HG03457 (cell line): ENCODE measurements at regions not wholly inside any gene's neighbourhood (a gene's known extent, or its start where the extent isn't known, plus 50 kb on each side); places are given as distances from the start of the nearest gene placed in this dataset.

Experiments
- ATAC-seq: cut with Tn5 transposase; IDR thresholded peaks from one replicate; pipeline ENCODE4 v1.9.1; 2021; ENCODE audit warnings: moderate number of reproducible peaks; ENCODE audit not compliant: unreplicated experiment

DNA sequence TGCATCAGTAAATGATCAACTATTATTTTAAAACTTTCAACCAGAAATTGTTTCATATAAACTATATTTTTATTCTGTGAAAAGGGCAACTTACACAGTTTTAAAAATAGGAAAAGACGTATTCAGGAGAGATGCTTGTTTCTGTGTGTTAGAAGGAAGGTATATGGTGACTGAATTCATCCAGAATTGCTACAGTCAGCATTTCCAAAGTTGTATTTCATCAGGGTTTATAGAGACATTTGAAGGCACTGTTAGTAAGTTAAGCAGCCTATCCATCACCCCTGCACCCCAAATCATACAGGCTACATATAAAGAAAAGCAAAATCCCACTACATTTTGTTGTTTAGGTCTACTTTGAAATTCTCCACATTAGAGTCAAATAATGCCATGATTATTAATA, 716.0 kb downstream of the KCTD16 start:
- no peak for ATAC-seq

DNA sequence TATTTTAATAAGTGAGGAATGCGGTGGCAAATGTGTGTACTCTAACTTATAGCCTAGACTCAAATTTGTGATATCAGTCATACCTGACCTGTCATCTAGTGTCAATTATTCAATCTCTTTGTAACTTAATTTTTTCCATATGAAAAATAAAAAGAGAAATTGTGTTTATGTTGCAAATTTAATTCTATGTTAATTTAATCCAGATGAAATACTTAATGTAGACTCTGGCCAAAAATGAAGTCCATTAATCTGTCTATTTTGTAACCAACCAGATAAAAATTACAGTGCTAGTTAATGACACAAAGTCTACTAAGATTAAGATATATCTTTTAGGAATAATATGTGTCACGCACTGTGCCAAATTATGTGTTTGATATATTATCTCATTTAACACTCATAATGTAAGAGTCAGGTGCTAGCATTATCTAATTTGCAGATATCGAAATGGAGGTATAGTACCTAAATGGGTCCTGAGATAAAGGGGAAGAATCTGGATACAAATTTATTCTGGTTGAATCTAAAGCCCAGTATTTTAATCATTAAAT, 712.1 kb downstream of the KCTD16 start:
- ATAC-seq: no peak

DNA sequence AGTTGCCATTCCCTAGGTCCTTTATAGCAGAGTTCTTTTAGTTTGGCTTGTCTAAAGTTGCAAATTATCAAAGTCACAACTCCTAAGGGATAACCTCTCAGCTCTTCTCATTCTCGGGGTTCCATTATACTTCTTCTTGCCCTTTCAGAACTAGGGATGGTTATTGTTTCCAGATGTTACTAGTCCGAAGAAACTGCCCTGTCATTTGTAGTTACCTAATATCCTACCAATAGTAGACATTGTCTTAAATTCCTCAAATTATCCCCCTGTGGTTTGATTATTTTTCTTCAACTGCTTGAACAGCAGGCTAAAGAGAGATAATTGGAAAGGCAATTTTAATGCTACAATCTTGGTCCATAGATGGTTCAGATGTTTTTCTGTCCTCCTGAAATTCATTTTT, 709.8 kb downstream of the KCTD16 start:
- ATAC-seq: no peak

GRCh38 chr5:144876990-144877389, 706.3 kb downstream of the KCTD16 start:
- no peak for ATAC-seq

DNA sequence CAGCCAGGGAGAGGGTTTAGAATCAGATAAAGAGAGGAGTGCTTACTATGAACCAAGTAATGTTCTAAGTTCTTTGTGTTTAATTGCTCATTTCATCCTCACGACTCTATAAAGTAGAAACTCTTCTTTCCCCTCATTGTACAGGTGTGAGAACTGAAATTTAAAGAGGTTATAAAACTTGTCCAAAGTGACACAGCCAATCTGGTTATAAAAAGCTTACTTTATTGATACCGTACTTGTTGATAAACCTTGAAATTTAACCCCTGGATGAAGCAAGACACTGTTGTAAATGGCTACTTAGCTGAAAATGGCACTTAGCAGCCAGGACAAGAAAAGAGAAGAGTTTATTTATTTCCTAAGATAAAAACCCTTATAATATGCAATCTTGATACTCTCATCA, 702.4 kb downstream of the KCTD16 start:
- no peak for ATAC-seq

DNA sequence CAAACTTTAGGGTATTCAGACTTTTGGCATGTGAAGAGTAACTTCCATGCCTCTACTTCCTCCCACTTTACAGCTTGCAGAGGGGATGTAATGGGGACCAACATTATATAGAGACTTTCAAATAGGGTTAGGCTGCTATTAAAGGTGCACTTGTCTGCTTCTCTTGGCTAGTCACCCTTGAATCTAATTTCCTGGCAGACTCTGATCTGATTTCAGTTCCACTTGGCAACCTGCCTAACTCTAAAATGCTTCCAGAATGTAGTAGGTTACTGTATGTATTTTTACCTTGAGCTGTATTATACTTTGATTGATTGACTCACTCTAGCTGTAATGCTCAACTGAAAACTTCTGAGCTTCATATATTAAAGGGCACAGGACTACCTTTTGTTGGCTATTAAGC, 693.4 kb downstream of the KCTD16 start:
- no peak for ATAC-seq

DNA sequence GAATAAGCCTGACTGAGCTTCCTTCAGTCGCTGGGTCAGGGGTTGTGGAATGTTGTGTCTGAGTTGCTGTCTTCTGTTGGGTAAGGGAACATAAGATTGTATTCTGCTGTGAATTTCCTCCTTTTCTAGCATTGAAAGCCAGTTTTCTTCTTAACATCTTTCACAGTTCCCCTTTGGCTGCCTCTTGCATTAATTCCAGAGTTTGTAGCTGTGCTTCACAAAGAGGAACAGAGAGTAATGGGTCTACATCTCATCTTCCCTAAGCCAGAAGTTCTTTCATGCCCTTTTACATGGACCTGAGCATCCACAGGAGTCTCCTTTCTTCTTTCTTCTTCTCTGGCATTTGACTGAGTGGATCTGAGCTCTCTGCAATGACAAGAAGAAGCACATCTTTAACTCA, 686.8 kb downstream of the KCTD16 start:
- no peak for ATAC-seq

GRCh38 chr5:144844086-144844485, 673.4 kb downstream of the KCTD16 start:
- no peak for ATAC-seq

GRCh38 chr5:144832416-144832815, 661.7 kb downstream of the KCTD16 start:
- ATAC-seq: no peak

DNA sequence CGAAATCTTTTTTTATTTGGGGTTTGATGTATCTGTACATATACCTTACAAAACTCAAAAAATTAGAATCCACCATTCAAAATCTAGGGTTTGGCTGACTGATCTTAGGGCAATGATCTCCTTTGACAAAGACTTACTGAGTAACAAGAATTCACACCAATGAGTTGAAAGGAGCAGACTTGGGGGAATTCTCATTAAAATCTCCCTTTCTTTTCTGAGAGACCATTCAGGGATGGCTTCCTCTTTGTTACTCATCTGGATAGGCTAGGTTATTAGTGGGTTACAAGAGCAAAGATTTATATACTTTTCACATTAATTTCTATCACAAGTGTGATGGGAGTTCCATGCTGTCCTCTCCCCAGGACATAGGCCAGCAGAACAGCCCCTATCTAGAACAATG, 661.0 kb downstream of the KCTD16 start:
- no peak for ATAC-seq

GRCh38 chr5:144822503-144822902, 651.8 kb downstream of the KCTD16 start:
- ATAC-seq: no peak

GRCh38 chr5:144820278-144820677, 649.6 kb downstream of the KCTD16 start:
- ATAC-seq: no peak

GRCh38 chr5:144815131-144815530, 644.5 kb downstream of the KCTD16 start:
- no peak for ATAC-seq

DNA sequence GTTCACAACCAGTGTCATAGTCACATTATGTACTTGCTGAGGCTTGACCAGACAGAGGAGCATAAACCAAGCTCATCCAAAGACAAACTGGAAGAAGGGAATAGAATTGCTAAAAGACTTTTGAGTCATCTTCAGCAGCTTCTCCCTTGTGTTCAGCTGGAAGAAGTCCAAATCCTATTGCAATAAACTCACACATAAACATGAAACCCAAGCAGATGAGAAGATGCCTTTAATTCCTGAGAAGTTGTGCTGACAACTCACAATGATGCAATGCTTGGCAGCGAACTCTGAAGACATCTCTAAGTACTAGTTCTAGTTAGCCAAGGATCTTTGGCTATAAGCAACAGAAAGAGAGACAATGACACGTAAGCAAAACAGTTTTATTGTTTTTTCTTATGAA, 642.1 kb downstream of the KCTD16 start:
- ATAC-seq: no peak

GRCh38 chr5:144800169-144800568, 629.5 kb downstream of the KCTD16 start:
- no peak for ATAC-seq

GRCh38 chr5:144798595-144798994, 627.9 kb downstream of the KCTD16 start:
- ATAC-seq: no peak

DNA sequence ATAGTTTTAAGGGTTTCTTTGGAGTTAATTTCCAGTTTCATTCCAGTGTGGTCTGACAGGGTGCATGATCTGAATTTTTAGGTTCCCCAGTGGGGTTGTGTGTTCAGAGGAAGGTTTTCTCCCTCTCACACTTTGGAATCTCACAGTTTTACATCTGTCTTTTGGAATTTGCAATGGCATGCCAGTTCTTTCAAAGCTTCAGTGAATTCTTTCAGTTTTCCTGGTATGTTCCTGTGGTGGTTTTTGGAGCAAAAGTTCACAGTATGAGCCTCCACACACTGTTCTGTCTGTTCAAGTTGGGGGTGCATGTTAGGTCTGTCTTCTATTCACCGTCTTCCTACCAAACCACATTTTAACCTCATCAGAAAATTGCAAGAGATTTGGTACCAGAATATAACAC, 624.2 kb downstream of the KCTD16 start:
- ATAC-seq: no peak

GRCh38 chr5:144788556-144788955, 617.9 kb downstream of the KCTD16 start:
- no peak for ATAC-seq

DNA sequence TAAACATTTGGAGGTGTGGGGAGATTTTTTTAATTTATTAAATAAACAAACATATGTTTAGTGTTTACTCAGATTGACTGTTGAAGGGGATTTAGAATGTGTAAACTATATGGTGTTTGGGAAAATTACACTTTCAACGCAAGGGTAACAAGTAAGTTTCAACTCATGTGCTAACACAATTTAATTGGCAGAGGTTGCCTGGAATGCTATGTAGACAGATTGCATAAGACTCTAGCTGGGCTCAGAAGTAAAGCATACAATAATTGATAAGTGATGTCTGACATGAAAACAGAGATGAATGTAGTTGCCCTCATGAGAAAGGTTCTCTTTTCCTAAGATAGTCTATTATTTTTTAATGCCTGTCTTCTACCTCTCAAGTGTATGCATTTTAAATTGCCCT, 617.4 kb downstream of the KCTD16 start:
- no peak for ATAC-seq

- ATAC-seq: no peak
Observed at GRCh38 chr5:144779368-144779767, 608.7 kb downstream of the KCTD16 start.

DNA sequence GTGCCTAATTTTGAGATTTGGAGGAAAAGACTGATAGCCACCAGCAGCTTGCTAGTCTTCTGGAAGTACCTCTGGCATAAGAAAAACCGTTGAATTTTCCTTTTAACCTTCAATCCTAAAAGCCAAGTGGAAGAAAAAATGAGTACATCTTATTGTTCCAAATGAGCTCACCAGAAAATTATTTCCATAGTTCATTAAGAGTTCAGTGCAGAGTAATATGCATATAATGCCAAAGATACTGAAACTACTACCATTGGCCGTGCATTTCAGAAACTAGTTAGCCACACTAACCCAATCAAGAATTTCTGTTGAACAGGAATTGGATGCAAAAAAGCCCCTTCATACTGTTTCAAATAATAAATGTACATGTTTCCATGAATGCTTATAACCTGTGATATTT, 607.9 kb downstream of the KCTD16 start:
- no peak for ATAC-seq

DNA sequence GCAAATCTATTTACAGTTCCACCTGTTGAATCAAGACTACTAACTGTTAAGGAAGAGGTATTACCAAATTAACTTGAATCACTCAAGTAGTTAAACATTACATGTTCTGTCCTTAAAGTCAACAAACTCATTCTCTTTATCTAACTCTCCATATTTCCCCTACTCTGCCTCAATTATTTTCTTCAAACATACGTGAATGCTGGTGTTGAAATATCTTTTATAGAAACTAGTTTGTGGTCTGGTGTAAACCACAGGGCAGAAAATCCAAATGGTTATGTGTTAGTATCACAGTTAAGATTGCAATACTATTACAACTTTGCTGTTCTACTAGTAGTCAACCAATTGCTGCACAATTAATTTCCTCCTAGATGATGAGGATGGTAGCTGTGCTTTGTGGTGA, 603.5 kb downstream of the KCTD16 start:
- ATAC-seq: no peak

DNA sequence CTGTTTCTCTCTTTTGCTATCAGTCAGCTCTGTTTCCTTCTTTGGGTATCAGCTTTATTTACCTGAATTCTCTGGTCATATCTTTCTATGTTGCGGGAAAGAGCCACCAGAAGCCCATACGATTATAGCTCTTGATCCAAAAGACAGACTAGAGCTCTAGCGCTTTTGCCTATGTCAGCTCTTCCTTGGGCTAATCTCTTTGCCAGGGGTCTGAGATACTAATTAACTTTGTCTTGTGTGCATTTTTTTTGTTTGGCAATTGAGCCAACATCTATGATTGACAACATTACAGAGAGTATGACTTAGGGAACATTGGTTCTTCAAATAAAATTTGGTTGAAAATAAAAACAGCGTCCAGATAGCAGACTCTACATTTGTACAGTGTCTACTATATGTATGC, 603.0 kb downstream of the KCTD16 start:
- no peak for ATAC-seq

DNA sequence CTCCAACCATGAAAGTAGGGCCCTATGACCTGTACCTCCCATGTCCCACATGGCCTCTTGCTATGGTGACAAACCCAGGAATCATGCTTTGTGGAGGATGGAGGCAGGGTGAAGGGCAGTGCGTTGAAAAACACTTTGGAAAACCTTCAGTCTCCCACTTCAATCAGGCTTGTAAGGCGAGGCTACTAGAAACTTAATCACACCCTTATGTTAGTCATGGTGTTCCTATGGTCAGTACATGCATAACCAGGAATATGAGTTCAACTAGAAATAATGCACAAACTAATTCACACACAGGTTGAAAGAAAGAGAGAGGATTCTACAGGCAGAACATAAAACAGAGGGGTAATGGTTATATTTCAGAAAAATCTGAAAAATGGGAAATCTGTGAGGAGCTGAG, 601.1 kb downstream of the KCTD16 start:
- ATAC-seq: no peak
